ENCODE measurements at regions not wholly inside any gene's neighbourhood (a gene's known extent, or its start where the extent isn't known, plus 50 kb on each side); places are given as distances from the start of the nearest gene placed in this dataset.

DNA sequence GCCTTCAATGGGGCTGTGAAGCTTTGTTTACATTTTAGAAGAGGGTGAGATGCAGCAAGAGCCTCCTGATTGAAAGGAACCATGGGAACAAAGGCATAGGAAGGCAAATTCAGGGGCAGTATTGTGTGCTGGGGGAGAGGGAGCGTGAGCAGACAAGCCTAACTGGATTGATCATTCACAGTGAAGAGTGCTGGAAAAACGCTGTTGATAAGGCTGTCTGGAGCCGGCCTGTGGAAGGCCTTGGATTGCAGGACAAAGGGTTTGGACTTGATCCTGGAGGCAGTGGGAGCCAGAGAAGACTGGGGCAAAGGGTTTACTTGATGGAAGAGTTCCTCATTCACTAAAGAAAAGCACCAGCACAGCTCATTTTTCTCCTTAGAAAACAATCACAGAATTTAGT, 160.5 kb downstream of the PAH start:
- H3K9me3 ChIP-seq (ENCODE audit: control insufficient read depth, low read depth, low read length), result no peaks in the 10 kb centered on the region
- H3K27me3 ChIP-seq (ENCODE audit: control insufficient read depth, insufficient read depth, low read length), result no peaks in the 10 kb centered on the region
- no peak overlapping the region for H3K27ac ChIP-seq (ENCODE audit: low read length)
- no peak overlapping the region for H3K4me3 ChIP-seq (ENCODE audit: low read length)
- DNase-seq, result no peak
- no peaks in the 10 kb centered on the region for H3K36me3 ChIP-seq (ENCODE audit: control insufficient read depth, insufficient read depth, low read length)
- no CpG with 5 or more reads among the region's 3 CpGs for WGBS (ENCODE audit: insufficient coverage, low lambda C conversion rate)
- H3K4me1 ChIP-seq (ENCODE audit: control insufficient read depth, insufficient read depth, low read length), result no peaks in the 10 kb centered on the region

- Histone ChIP-seq H3K27me3 (ENCODE audit: control insufficient read depth, insufficient read depth, low read length) (no peaks in the 10 kb centered on the region), H3K4me1 (ENCODE audit: control insufficient read depth, insufficient read depth, low read length) (no peaks in the 10 kb centered on the region), H3K36me3 (ENCODE audit: control insufficient read depth, insufficient read depth, low read length) (no peaks in the 10 kb centered on the region), H3K27ac (ENCODE audit: low read length) (no peak overlapping the region), H3K4me3 (ENCODE audit: low read length) (no peak overlapping the region), H3K9me3 (ENCODE audit: control insufficient read depth, low read depth, low read length) (no peaks in the 10 kb centered on the region)
- DNase-seq, result no peak
- WGBS (ENCODE audit: insufficient coverage, low lambda C conversion rate), result 100% methylated on average over 1 of the region's 3 CpGs
These were observed 161.8 kb downstream of the PAH start for GRCh38 chr12:102755266-102755665.

GRCh38 chr12:102753802-102754201, 163.2 kb downstream of the PAH start:
- Histone ChIP-seq H3K27ac (ENCODE audit: low read length) (no peak overlapping the region), H3K4me3 (ENCODE audit: low read length) (no peak overlapping the region), H3K4me1 (ENCODE audit: control insufficient read depth, insufficient read depth, low read length) (no peaks in the 10 kb centered on the region)

GRCh38 chr12:102748704-102749103, 168.3 kb downstream of the PAH start:
- Histone ChIP-seq H3K4me3 (ENCODE audit: low read length) (no peak overlapping the region), H3K4me1 (ENCODE audit: control insufficient read depth, insufficient read depth, low read length) (no peaks in the 10 kb centered on the region), H3K27me3 (ENCODE audit: control insufficient read depth, insufficient read depth, low read length) (no peaks in the 10 kb centered on the region), H3K36me3 (ENCODE audit: control insufficient read depth, insufficient read depth, low read length) (no peaks in the 10 kb centered on the region), H3K9me3 (ENCODE audit: control insufficient read depth, low read depth, low read length) (no peaks in the 10 kb centered on the region), H3K27ac (ENCODE audit: low read length) (no peak overlapping the region)
- no CpG with 5 or more reads among the region's 3 CpGs for WGBS (ENCODE audit: insufficient coverage, low lambda C conversion rate)
- no peak for DNase-seq

More at GRCh38 chr12:102753802-102754201, 163.2 kb downstream of the PAH start:
- Histone ChIP-seq H3K9me3 (ENCODE audit: control insufficient read depth, low read depth, low read length) (no peaks in the 10 kb centered on the region), H3K36me3 (ENCODE audit: control insufficient read depth, insufficient read depth, low read length) (no peaks in the 10 kb centered on the region), H3K27me3 (ENCODE audit: control insufficient read depth, insufficient read depth, low read length) (no peaks in the 10 kb centered on the region)
- DNase-seq, result no peak
- no CpG with 5 or more reads among the region's 2 CpGs for WGBS (ENCODE audit: insufficient coverage, low lambda C conversion rate)

DNA sequence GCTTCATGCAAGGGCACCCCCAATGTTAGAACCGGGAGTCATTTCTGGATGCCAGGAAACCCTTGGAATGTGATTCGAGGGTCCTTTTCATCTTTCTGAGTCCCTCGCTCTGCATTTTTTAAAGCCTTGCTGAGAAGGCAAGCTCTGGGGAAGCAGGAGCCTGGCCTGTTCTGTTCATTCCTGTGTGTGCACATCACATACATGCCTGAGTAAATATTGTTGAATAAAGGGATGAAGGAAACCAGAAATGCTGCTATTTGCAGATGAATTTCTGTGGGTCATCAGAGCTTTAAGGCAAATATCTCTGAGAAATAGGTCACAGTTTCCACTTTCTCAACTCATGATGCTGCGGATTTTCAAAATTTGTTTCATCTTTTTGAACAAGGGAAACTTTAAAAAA, 170.1 kb downstream of the PAH start:
- Histone ChIP-seq H3K36me3 (ENCODE audit: control insufficient read depth, insufficient read depth, low read length) (no peaks in the 10 kb centered on the region), H3K9me3 (ENCODE audit: control insufficient read depth, low read depth, low read length) (no peaks in the 10 kb centered on the region), H3K27me3 (ENCODE audit: control insufficient read depth, insufficient read depth, low read length) (no peaks in the 10 kb centered on the region), H3K27ac (ENCODE audit: low read length) (no peak overlapping the region), H3K4me3 (ENCODE audit: low read length) (no peak overlapping the region), H3K4me1 (ENCODE audit: control insufficient read depth, insufficient read depth, low read length) (no peaks in the 10 kb centered on the region)
- no CpG with 5 or more reads among the region's 4 CpGs for WGBS (ENCODE audit: insufficient coverage, low lambda C conversion rate)
- no peak for DNase-seq

- no CpG with 5 or more reads among the region's 8 CpGs for WGBS (ENCODE audit: insufficient coverage, low lambda C conversion rate)
- Histone ChIP-seq H3K9me3 (ENCODE audit: control insufficient read depth, low read depth, low read length) (no peaks in the 10 kb centered on the region), H3K36me3 (ENCODE audit: control insufficient read depth, insufficient read depth, low read length) (no peaks in the 10 kb centered on the region), H3K4me1 (ENCODE audit: control insufficient read depth, insufficient read depth, low read length) (no peaks in the 10 kb centered on the region), H3K4me3 (ENCODE audit: low read length) (no peak overlapping the region), H3K27ac (ENCODE audit: low read length) (no peak overlapping the region), H3K27me3 (ENCODE audit: control insufficient read depth, insufficient read depth, low read length) (no peaks in the 10 kb centered on the region)
- no peak for DNase-seq
These were observed 171.0 kb downstream of the PAH start for GRCh38 chr12:102745971-102746600.

- 83% methylated on average over 1 of the region's 3 CpGs for WGBS (ENCODE audit: insufficient coverage, low lambda C conversion rate)
- no peaks in the 10 kb centered on the region for H3K9me3 ChIP-seq (ENCODE audit: control insufficient read depth, low read depth, low read length)
These were observed 175.8 kb downstream of the PAH start for GRCh38 chr12:102741196-102741595.

DNA sequence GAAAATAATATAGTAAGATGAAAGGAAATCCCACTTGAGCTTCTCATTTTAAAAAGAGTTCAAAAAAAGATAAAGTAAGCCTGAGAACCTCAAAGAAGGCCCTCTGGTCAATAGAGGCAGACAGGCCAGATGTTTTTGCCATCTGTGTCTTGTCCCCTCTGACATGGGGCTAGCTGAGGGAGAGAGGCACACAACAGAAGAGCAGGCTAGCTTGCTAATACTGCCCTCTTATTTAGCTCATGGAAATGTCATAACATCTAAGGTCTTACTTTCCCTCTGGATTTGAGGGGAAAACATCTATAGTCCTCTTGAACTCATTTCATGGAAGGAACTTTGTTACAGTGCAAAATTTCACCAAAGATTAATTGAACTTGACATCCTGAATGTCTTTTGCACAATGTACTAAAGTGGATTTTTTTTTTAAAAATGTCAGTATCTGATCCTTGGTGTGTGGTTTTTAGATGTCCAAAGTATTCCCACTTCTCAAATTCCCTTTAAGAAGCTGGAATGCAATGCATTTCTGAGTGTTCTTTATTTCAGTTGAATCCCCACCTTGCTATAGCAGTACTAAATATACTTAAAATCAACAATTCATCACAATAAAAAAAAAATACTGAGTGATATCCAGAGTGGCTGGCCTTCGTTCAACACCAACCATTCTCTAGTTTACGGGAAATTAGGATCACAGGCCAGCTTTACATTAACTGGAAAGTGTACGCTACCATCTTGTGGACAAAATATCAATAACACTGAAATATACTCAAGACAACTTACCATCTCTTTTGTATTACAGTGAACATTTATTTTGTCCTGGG, 176.7 kb downstream of the PAH start:
- H3K9me3 ChIP-seq (ENCODE audit: control insufficient read depth, low read depth, low read length), result no peaks in the 10 kb centered on the region
- no peak overlapping the region for H3K27ac ChIP-seq (ENCODE audit: low read length)
- no CpG with 5 or more reads among the region's 3 CpGs for WGBS (ENCODE audit: insufficient coverage, low lambda C conversion rate)
- H3K27me3 ChIP-seq (ENCODE audit: control insufficient read depth, insufficient read depth, low read length), result no peaks in the 10 kb centered on the region
- DNase-seq, result no peak
- no peaks in the 10 kb centered on the region for H3K4me1 ChIP-seq (ENCODE audit: control insufficient read depth, insufficient read depth, low read length)
- no peak overlapping the region for H3K4me3 ChIP-seq (ENCODE audit: low read length)
- no peaks in the 10 kb centered on the region for H3K36me3 ChIP-seq (ENCODE audit: control insufficient read depth, insufficient read depth, low read length)

More at GRCh38 chr12:102741196-102741595, 175.8 kb downstream of the PAH start:
- no peak for DNase-seq
- H3K36me3 ChIP-seq (ENCODE audit: control insufficient read depth, insufficient read depth, low read length), result no peaks in the 10 kb centered on the region
- H3K4me1 ChIP-seq (ENCODE audit: control insufficient read depth, insufficient read depth, low read length), result no peaks in the 10 kb centered on the region
- H3K27me3 ChIP-seq (ENCODE audit: control insufficient read depth, insufficient read depth, low read length), result no peaks in the 10 kb centered on the region
- no peak overlapping the region for H3K27ac ChIP-seq (ENCODE audit: low read length)
- no peak overlapping the region for H3K4me3 ChIP-seq (ENCODE audit: low read length)

GRCh38 chr12:102736328-102736727, 180.7 kb downstream of the PAH start:
- H3K4me3 ChIP-seq (ENCODE audit: low read length), result no peak overlapping the region
- H3K36me3 ChIP-seq (ENCODE audit: control insufficient read depth, insufficient read depth, low read length), result no peaks in the 10 kb centered on the region
- H3K27ac ChIP-seq (ENCODE audit: low read length), result no peak overlapping the region
- H3K9me3 ChIP-seq (ENCODE audit: control insufficient read depth, low read depth, low read length), result no peaks in the 10 kb centered on the region
- DNase-seq, result no peak
- no peaks in the 10 kb centered on the region for H3K4me1 ChIP-seq (ENCODE audit: control insufficient read depth, insufficient read depth, low read length)
- WGBS (ENCODE audit: insufficient coverage, low lambda C conversion rate), result no CpG with 5 or more reads among the region's 1 CpG
- H3K27me3 ChIP-seq (ENCODE audit: control insufficient read depth, insufficient read depth, low read length), result no peaks in the 10 kb centered on the region

DNA sequence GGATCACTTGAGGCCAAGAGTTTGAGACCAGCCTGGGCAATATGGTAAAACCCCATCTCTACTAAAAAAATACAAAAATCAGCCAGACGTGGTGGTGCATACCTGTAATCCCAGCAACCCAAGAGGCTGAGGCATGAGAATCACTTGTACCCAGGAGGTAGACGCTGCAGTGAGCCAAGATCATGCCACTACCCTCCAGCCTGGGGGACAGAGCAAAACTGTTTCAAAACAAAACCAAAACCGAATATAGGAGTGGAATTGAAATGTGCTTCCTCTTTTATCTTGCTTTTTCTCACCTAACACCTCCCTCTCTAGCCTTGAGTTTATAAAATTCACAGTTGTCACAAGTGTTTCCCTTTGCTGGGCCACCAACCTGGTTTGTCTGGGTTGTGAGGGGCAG, 181.9 kb downstream of the PAH start:
- Histone ChIP-seq H3K27me3 (ENCODE audit: control insufficient read depth, insufficient read depth, low read length) (no peaks in the 10 kb centered on the region), H3K27ac (ENCODE audit: low read length) (no peak overlapping the region), H3K4me3 (ENCODE audit: low read length) (no peak overlapping the region), H3K36me3 (ENCODE audit: control insufficient read depth, insufficient read depth, low read length) (no peaks in the 10 kb centered on the region), H3K4me1 (ENCODE audit: control insufficient read depth, insufficient read depth, low read length) (no peaks in the 10 kb centered on the region), H3K9me3 (ENCODE audit: control insufficient read depth, low read depth, low read length) (no peaks in the 10 kb centered on the region)
- 83% methylated on average over 1 of the region's 3 CpGs for WGBS (ENCODE audit: insufficient coverage, low lambda C conversion rate)
- DNase-seq, result no peak

- no peaks in the 10 kb centered on the region for H3K27me3 ChIP-seq (ENCODE audit: control insufficient read depth, insufficient read depth, low read length)
- no CpG with 5 or more reads among the region's 8 CpGs for WGBS (ENCODE audit: insufficient coverage, low lambda C conversion rate)
- H3K27ac ChIP-seq (ENCODE audit: low read length), result no peak overlapping the region
- no peaks in the 10 kb centered on the region for H3K9me3 ChIP-seq (ENCODE audit: control insufficient read depth, low read depth, low read length)
- H3K36me3 ChIP-seq (ENCODE audit: control insufficient read depth, insufficient read depth, low read length), result no peaks in the 10 kb centered on the region
- H3K4me1 ChIP-seq (ENCODE audit: control insufficient read depth, insufficient read depth, low read length), result no peaks in the 10 kb centered on the region
- no peak overlapping the region for H3K4me3 ChIP-seq (ENCODE audit: low read length)
- no peak for DNase-seq
These were observed 186.0 kb downstream of the PAH start for GRCh38 chr12:102730996-102731395.

Data from large intestine (tissue), 3 donors.